HG03521 (cell line): ENCODE measurements at regions not wholly inside any gene's neighbourhood (a gene's known extent, or its start where the extent isn't known, plus 50 kb on each side); places are given as distances from the start of the nearest gene placed in this dataset.
"Not testable (repeated sequence)": the region's sequence is repeated elsewhere in the genome, so short reads cannot be mapped to it uniquely, and the experiment has no call there.

Experiments used
- ATAC-seq: cut with Tn5 transposase; IDR thresholded peaks from one replicate; pipeline ENCODE4 v1.9.1; 2021; ENCODE audit warnings: mild to moderate bottlenecking, moderate library complexity; ENCODE audit not compliant: unreplicated experiment

GRCh38 chr5:117379521-117379920 lies 804.9 kb upstream of the SEMA6A start:
- ATAC-seq = no peak

- no peak for ATAC-seq
Measured at GRCh38 chr5:117376748-117377147, 802.1 kb upstream of the SEMA6A start.

GRCh38 chr5:117359895-117360294 lies 785.3 kb upstream of the SEMA6A start:
- no peak for ATAC-seq

DNA sequence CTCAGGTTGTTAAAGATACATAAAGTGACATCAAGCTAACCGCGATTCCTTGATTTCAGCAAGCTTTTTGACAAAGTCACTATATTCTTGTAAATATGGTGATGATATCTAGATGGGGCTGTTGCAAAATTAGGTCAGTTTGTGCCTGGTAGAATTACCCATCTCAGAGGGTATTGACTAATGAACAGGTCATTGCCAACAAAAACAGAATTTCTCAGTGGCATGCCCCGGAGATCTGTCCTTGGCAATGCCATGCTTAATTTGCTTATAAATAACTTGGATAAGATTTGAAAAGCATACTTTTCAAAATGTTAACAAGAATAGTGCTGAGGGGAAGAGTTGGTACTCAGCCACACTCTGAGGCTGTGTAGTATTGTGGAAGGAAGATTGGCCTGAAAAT lies 783.3 kb upstream of the SEMA6A start:
- no peak for ATAC-seq

DNA sequence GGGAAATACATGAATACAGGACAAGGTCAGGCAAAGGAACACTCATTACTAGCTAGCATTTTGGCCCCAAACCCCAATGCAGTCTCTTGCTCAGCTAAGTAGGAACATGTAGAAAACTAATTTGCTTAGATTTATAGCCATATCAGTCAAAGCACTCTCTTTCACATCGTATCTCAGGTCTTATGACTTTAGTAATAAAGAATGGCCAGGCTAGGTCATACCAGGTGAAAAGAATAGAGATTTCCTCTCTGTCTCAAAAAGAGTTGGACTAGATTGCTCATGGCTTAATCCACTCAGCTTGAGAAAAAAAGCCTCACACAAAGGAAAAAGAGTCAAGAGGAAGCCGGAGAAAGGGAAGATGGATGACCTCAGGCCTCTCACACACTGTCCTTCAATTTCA lies 772.7 kb upstream of the SEMA6A start:
- no peak for ATAC-seq

- ATAC-seq = not testable (repeated sequence)
Measured at GRCh38 chr5:117343726-117344125, 769.1 kb upstream of the SEMA6A start.

- no peak for ATAC-seq
Measured at GRCh38 chr5:117337064-117337749, 762.6 kb upstream of the SEMA6A start.

GRCh38 chr5:117336208-117336607 lies 761.6 kb upstream of the SEMA6A start:
- ATAC-seq = no peak

GRCh38 chr5:117333011-117333410 lies 758.4 kb upstream of the SEMA6A start:
- ATAC-seq = no peak

DNA sequence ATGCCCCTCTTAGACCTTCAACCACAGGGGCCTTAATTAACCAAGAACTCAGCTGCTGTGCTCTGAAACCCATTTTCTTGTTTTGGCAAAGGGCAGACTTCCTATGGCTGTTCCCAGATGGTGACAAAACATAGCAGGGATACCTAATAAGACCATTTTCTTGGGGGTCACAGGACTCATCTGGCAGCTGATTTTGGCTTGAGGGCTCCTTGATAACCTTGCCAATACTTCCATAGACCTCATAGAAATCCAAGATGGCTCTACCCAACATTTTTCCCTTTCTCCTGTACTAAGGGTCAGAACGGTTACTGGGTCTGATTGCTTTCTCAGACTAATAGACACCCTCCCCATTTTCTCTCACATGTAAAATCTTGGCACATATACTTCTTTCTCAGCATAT lies 757.7 kb upstream of the SEMA6A start:
- ATAC-seq = no peak

- ATAC-seq = no peak
Measured at GRCh38 chr5:117327511-117327910, 752.9 kb upstream of the SEMA6A start.

- no peak for ATAC-seq
Measured at GRCh38 chr5:117326997-117327396, 752.4 kb upstream of the SEMA6A start.

DNA sequence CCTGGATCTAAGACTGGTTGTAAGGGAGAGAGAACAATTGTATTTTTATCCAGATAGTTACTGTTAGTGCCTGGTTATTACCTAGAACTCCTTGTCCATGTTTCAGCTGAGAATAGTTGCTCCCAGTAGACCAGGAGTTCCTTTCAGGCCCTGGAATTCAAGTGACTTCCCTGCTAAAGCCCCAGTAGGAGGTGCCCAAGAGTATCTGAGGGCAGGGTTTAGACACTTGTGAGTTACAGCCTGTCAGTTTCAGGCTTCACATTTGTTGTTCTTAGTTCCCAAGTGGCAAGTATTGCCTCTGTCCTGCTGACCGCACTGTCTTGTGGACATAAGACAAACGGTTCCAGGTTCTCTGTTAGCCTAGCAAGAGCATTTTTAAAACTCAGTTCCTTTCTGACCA lies 743.9 kb upstream of the SEMA6A start:
- no peak for ATAC-seq

GRCh38 chr5:117315170-117315569 lies 740.5 kb upstream of the SEMA6A start:
- ATAC-seq = no peak

GRCh38 chr5:117304512-117305107 lies 730.0 kb upstream of the SEMA6A start:
- ATAC-seq = not testable (repeated sequence)

GRCh38 chr5:117302949-117303348 lies 728.3 kb upstream of the SEMA6A start:
- no peak for ATAC-seq

DNA sequence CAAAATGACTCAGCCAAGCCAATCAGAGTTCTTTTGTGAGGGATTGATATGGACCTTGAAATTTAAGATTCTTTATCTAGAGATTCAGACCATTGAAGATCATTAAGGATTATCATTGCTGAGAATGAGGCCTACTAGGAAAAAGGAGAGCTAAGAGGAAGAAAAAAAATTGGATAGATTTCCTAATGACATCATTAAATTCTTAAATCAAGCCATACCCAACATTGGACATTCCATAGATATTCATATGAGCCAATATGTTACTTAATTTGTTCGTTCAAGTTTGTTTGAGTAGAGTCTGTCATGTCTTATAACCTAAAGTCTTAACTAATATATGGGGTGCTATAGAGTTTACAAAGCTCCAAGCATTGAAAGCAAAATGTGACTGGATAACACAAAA lies 727.9 kb upstream of the SEMA6A start:
- ATAC-seq = no peak

DNA sequence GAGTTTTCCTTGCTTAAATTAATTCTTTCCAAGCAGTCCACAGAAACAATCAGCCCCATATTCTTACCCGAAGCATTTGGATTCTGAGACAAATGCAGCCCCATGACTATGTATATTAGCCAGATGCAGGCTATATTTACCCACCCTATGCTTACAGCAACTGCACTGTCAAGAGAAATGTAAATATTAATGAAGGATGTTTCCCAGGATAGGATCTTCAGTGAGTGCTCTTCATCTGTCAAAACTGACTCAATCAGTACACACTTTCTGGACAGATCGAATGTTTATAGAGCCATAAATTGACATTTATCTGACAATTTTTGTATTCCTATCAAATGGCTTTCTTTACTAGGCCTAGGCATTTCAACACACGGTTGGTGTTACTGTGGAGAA lies 725.3 kb upstream of the SEMA6A start:
- no peak for ATAC-seq

DNA sequence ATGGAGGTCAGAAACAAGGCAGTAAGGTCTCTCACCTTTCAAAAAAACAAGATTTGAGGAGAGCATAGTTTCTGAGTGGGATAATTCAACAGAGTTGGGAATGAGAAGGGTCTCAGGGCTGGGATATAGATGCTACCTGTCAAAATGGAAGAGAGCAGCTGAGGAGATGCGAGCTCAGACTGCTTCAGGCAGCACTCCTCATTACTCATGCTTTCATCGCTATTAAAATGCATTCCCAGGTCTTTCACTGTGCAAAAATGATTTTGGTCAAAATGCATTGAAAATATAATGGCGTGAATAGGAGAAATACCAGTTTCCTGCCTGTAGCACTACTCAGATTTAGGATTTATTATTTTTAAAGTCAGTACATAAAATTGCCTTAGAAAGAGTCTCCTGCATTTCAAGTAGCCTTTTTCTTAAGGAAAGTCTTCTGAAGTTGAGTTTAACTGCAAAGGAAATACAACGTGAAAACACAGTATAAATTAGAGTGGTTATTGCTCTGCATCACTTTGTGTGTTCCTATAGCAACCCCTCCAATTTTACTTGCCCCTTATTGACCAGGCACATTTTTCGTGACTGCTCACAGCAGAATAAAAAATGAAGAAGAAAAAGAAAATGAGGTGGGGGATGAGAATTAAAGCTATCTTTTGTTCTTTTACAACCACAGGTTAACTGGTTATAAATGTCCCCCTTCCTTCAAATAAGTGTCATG lies 724.8 kb upstream of the SEMA6A start:
- ATAC-seq = no peak

DNA sequence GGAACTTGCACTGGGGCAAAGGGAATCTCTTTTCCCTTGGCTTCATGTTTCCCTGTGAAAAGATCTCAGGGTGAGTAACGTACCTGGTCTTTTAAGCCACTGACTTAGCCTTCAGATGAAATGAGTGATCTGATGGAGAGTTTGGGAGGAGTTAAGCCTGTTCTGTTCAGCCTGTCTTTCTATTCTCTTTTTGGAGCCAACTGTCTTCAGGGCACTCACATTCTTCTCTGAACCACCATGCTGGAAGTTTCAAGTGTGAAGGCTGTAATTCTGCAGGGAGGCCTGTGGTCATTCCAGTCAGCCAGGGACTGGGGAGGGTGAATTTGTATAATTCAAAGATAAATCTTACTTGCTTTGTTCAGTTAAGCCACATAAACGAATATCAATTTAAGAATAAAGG lies 722.2 kb upstream of the SEMA6A start:
- no peak for ATAC-seq

DNA sequence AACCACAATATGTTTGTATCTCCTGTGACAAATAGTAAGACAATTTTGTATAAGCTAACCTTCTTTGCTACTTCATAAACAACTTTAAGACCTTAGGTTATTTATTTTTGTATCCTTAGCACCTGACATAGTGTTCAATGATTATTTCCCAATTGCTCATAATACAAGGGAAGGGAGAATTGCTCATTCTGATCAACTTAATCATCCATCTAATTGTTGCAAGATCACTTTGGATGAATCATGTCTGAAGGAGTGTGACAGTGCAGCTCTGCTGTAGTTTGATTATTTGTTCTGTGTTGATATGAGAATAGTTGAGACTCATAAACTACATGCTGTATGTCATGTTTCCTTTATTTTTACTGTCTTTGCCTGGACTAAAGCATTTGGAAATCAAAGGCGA lies 721.3 kb upstream of the SEMA6A start:
- ATAC-seq = no peak

DNA sequence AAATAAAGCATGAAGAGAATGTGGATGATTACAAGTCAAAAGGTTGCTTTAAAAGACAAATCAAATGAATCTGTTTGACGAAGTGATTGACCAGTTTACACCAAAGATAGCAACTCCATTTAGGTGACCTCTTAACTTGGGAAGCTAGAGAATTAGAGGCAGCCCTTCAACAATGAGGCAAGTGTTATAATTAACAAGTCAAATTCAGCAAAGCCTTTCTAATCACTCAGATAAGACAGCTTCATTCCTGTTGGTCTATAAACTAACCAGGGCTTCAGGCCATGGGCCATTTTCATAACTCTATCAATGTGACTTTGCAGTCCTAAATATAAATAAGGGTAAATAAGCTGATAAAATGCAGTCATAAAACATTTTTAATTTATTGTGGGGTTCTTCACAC lies 712.2 kb upstream of the SEMA6A start:
- no peak for ATAC-seq
